ENCODE measurements at regions not wholly inside any gene's neighbourhood (a gene's known extent, or its start where the extent isn't known, plus 50 kb on each side); places are given as distances from the start of the nearest gene placed in this dataset.

- TF ChIP-seq CTCF (IDR thresholded peaks at IDR 0.05 in 4 of 5, conservative IDR thresholded peaks at IDR 0.05 in 1 of 5), result no peak
- TF ChIP-seq POLR2A (IDR thresholded peaks at IDR 0.05), result no peak
These were observed 257.8 kb upstream of the VLDLR start for GRCh38 chr9:2363781-2364180.

Data from gastrocnemius medialis (tissue), 4 donors.